ENCODE measurements at regions not wholly inside any gene's neighbourhood (a gene's known extent, or its start where the extent isn't known, plus 50 kb on each side); places are given as distances from the start of the nearest gene placed in this dataset.

DNA sequence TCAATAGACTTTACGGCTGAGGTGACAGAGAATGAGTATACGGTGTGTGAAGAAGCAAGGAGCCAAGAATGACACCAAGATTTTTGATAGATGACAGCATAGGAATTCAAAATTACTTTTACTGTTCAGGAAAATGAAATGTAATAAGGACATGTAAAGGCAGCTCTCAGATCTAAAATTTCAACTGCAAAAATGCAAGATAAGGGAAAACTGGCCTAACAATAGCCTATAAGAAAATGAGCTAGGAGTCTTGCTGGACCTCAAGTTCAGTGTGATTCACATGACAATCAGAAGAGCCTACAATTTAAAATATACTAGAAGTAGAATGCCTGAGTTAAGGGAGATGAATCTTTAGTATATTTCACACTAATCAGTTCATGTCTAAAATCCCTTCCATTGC lies 102.0 kb downstream of the RPS29 start:
- TF ChIP-seq POLR2AphosphoS5 (IDR thresholded peaks at IDR 0.05), result no peak
- TF ChIP-seq, protein P1, sequence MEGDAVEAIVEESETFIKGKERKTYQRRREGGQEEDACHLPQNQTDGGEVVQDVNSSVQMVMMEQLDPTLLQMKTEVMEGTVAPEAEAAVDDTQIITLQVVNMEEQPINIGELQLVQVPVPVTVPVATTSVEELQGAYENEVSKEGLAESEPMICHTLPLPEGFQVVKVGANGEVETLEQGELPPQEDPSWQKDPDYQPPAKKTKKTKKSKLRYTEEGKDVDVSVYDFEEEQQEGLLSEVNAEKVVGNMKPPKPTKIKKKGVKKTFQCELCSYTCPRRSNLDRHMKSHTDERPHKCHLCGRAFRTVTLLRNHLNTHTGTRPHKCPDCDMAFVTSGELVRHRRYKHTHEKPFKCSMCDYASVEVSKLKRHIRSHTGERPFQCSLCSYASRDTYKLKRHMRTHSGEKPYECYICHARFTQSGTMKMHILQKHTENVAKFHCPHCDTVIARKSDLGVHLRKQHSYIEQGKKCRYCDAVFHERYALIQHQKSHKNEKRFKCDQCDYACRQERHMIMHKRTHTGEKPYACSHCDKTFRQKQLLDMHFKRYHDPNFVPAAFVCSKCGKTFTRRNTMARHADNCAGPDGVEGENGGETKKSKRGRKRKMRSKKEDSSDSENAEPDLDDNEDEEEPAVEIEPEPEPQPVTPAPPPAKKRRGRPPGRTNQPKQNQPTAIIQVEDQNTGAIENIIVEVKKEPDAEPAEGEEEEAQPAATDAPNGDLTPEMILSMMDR (IDR thresholded peaks at IDR 0.05), result no peak
- TF ChIP-seq EP300 (IDR thresholded peaks at IDR 0.05), result no peak
- no peak for TF ChIP-seq POLR2A (IDR thresholded peaks at IDR 0.05)

All from upper lobe of left lung (tissue), 4 donors.